Panc1 (cell line): ENCODE measurements at regions not wholly inside any gene's neighbourhood (a gene's known extent, or its start where the extent isn't known, plus 50 kb on each side); places are given as distances from the start of the nearest gene placed in this dataset.

ENCODE experiments used
- ATAC-seq: fragments of 200-7000 bp; cut with Tn5 transposase; 2 replicates; pipeline ENCODE4 v1.9.1; 2020; ENCODE audit warnings: mild to moderate bottlenecking, moderate library complexity
- BruUV-seq: library from RNA; stranded (reverse); fragments of 400-500 nt; replicated peaks from 2 replicates; lab custom pipeline; 2021; lab: Mats Ljungman, UMichigan
- CTCF ChIA-PET: fragments of 300-600 bp; sonication (Branson Sonifier 250); formaldehyde crosslinking; loops from one replicate; lab custom pipeline; 2022; ENCODE audit warnings: antibody characterized with exemption; lab: Charles Lee
- POLR2A ChIA-PET: fragments of 300-600 bp; sonication (Branson Sonifier 250); formaldehyde crosslinking; loops from one replicate; lab custom pipeline; 2022; ENCODE audit warnings: antibody characterized with exemption; lab: Charles Lee
- DNase-seq: peaks from one replicate; pipeline ENCODE4 v3.0.0-alpha.2; 2010; ENCODE audit warnings: low read depth, low spot score
- H3K27ac ChIP-seq: 2 replicates; pipeline ENCODE4 v1.5.1; 2011; ENCODE audit warnings: mild to moderate bottlenecking, low read length, inconsistent platforms
- H3K27me3 ChIP-seq: fragments of 200-500 bp; sonication (Bioruptor generic); 2 replicates; pipeline ENCODE4 v1.6.0; 2014; ENCODE audit warnings: low read length, inconsistent platforms; ENCODE audit not compliant: control insufficient read depth, insufficient read depth
- H3K36me3 ChIP-seq: fragments of 200-500 bp; sonication (Bioruptor generic); 2 replicates; pipeline ENCODE4 v1.5.1; 2014; ENCODE audit warnings: inconsistent platforms, mild to moderate bottlenecking, low read length, moderate library complexity; ENCODE audit not compliant: control insufficient read depth, insufficient read depth
- H3K4me1 ChIP-seq: 2 replicates; pipeline ENCODE4 v1.5.1; 2011; ENCODE audit warnings: inconsistent platforms, mild to moderate bottlenecking, low read length, moderate library complexity; ENCODE audit not compliant: control insufficient read depth, insufficient read depth
- H3K4me3 ChIP-seq, 2 experiments: 2 replicates each; pipeline ENCODE4 v1.5.1; 2011 to 2012; ENCODE audit warnings: low read depth in 2 of 2, low read length in 2 of 2, mild to moderate bottlenecking in 2 of 2, inconsistent platforms in 1 of 2, moderate library complexity in 1 of 2
- H3K9me3 ChIP-seq: fragments of 200-500 bp; sonication (Bioruptor generic); 2 replicates; pipeline ENCODE4 v1.5.1; 2014; ENCODE audit warnings: low read depth, mild to moderate bottlenecking, inconsistent platforms, low read length, moderate library complexity; ENCODE audit not compliant: control insufficient read depth, insufficient read depth
- CTCF ChIP-seq: fragments of 450-650 bp; IDR thresholded peaks from 2 replicates; pipeline ENCODE4 v1.5.1; 2017; ENCODE audit warnings: mild to moderate bottlenecking
- POLR2AphosphoS5 ChIP-seq: IDR thresholded peaks from 2 replicates; pipeline ENCODE4 v1.6.1; 2012; ENCODE audit warnings: mild to moderate bottlenecking, low read depth, low read length, moderate library complexity
- SIN3A ChIP-seq: IDR thresholded peaks from 2 replicates; pipeline ENCODE4 v1.6.1; 2012; ENCODE audit warnings: low read depth, mild to moderate bottlenecking, low read length, moderate library complexity, borderline replicate concordance; ENCODE audit not compliant: insufficient read depth
- TCF7L2 ChIP-seq: IDR thresholded peaks from 2 replicates; pipeline ENCODE4 v1.6.1; 2011; ENCODE audit warnings: mild to moderate bottlenecking, low read depth, low read length, inconsistent platforms
- in situ Hi-C: cut with HindIII; loops from 2 replicates; pipeline ENCODE4 v1.10.0; 2016; ENCODE audit warnings: low sequenced_read_pairs, low pct_unique_long_range_greater_than_20kb
- intact Hi-C: fragments of 100-400 bp; cut with micrococcal nuclease; formaldehyde crosslinking; loops from one replicate; pipeline ENCODE4 v1.10.0; 2022; ENCODE audit not compliant: unreplicated experiment
- TF ChIP-seq, protein P1 (sequence below), 2 experiments: IDR thresholded peaks; 2 replicates each; pipeline ENCODE4 v1.6.1; 2011 to 2012; ENCODE audit warnings: low read depth in 2 of 2, control low read depth in 1 of 2, low read length in 1 of 2, mild to moderate bottlenecking in 1 of 2, moderate library complexity in 1 of 2; ENCODE audit not compliant: insufficient read depth in 1 of 2

GRCh38 chr13:54699831-54700230 lies 1671.2 kb downstream of the OLFM4 start:
- in situ Hi-C loops (no loop called here), intact Hi-C loops (no loop called here)
- Histone ChIP-seq H3K36me3 (no peaks in the 10 kb centered on the region), H3K4me3 (no peak overlapping the region), H3K27ac (no peak overlapping the region), H3K9me3 (no peaks in the 10 kb centered on the region), H3K4me1 (no peaks in the 10 kb centered on the region), H3K27me3 (no peaks in the 10 kb centered on the region)
- DNase-seq = no peak
- ATAC-seq = no peak
- no TSS peak for BruUV-seq
- TF ChIP-seq POLR2AphosphoS5 = no peak
- no peak for TF ChIP-seq TCF7L2
- TF ChIP-seq SIN3A = no peak
- no peak for TF ChIP-seq CTCF
- TF ChIP-seq, protein P1, sequence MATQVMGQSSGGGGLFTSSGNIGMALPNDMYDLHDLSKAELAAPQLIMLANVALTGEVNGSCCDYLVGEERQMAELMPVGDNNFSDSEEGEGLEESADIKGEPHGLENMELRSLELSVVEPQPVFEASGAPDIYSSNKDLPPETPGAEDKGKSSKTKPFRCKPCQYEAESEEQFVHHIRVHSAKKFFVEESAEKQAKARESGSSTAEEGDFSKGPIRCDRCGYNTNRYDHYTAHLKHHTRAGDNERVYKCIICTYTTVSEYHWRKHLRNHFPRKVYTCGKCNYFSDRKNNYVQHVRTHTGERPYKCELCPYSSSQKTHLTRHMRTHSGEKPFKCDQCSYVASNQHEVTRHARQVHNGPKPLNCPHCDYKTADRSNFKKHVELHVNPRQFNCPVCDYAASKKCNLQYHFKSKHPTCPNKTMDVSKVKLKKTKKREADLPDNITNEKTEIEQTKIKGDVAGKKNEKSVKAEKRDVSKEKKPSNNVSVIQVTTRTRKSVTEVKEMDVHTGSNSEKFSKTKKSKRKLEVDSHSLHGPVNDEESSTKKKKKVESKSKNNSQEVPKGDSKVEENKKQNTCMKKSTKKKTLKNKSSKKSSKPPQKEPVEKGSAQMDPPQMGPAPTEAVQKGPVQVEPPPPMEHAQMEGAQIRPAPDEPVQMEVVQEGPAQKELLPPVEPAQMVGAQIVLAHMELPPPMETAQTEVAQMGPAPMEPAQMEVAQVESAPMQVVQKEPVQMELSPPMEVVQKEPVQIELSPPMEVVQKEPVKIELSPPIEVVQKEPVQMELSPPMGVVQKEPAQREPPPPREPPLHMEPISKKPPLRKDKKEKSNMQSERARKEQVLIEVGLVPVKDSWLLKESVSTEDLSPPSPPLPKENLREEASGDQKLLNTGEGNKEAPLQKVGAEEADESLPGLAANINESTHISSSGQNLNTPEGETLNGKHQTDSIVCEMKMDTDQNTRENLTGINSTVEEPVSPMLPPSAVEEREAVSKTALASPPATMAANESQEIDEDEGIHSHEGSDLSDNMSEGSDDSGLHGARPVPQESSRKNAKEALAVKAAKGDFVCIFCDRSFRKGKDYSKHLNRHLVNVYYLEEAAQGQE (IDR thresholded peaks at IDR 0.05; ENCODE audit: insufficient read depth in 1 of 2, low read depth in 2 of 2, low read length in 1 of 2) = no peak
- POLR2A ChIA-PET = no interaction called here
- CTCF ChIA-PET = no interaction called here

GRCh38 chr13:54705738-54706137 lies 1677.1 kb downstream of the OLFM4 start:
- POLR2A ChIA-PET = no interaction called here
- DNase-seq (no peak), ATAC-seq (no peak)
- CTCF ChIA-PET = no interaction called here
- TF ChIP-seq, protein P1 (IDR thresholded peaks at IDR 0.05; ENCODE audit: insufficient read depth in 1 of 2, low read depth in 2 of 2, low read length in 1 of 2) = no peak
- in situ Hi-C loops (no loop called here), intact Hi-C loops (no loop called here)
- Histone ChIP-seq H3K27ac (no peak overlapping the region), H3K36me3 (no peaks in the 10 kb centered on the region), H3K4me1 (no peaks in the 10 kb centered on the region), H3K4me3 (no peak overlapping the region), H3K27me3 (no peaks in the 10 kb centered on the region), H3K9me3 (no peaks in the 10 kb centered on the region)
- BruUV-seq = no TSS peak
